ENCODE measurements at regions not wholly inside any gene's neighbourhood (a gene's known extent, or its start where the extent isn't known, plus 50 kb on each side); places are given as distances from the start of the nearest gene placed in this dataset.

- TF ChIP-seq CEBPB (IDR thresholded peaks at IDR 0.05) (no peak), TEAD4 (IDR thresholded peaks at IDR 0.05) (no peak)
Measured at GRCh38 chr18:10138719-10139118, 224.9 kb downstream of the VAPA start.

GRCh38 chr18:10139783-10140410 is 226.1 kb downstream of the VAPA start:
- TF ChIP-seq CEBPB (IDR thresholded peaks at IDR 0.05): no peak
- TF ChIP-seq YY1 (IDR thresholded peaks at IDR 0.05; ENCODE audit: low read depth): no peak
- no peak for TF ChIP-seq TAF1 (IDR thresholded peaks at IDR 0.05; ENCODE audit: low read depth)
- TF ChIP-seq FOXM1 (IDR thresholded peaks at IDR 0.05; ENCODE audit: borderline replicate concordance, low read depth): no peak
- no peak for TF ChIP-seq EGR1 (IDR thresholded peaks at IDR 0.05)
- TF ChIP-seq EP300 (IDR thresholded peaks at IDR 0.05; ENCODE audit: borderline replicate concordance): no peak

GRCh38 chr18:10140461-10141282 is 226.9 kb downstream of the VAPA start:
- no peak for TF ChIP-seq CREB1 (IDR thresholded peaks at IDR 0.05; ENCODE audit: low read depth)
- TF ChIP-seq TEAD4 (IDR thresholded peaks at IDR 0.05): no peak
- no peak for TF ChIP-seq MAX (IDR thresholded peaks at IDR 0.05)
- no peak for TF ChIP-seq EGR1 (IDR thresholded peaks at IDR 0.05)
- TF ChIP-seq ZBTB7A (IDR thresholded peaks at IDR 0.05; ENCODE audit: low read depth): no peak
- no peak for TF ChIP-seq RAD21 (IDR thresholded peaks at IDR 0.05; ENCODE audit: low read depth)

GRCh38 chr18:10141559-10141958 is 227.7 kb downstream of the VAPA start:
- no peak for TF ChIP-seq FOXM1 (IDR thresholded peaks at IDR 0.05; ENCODE audit: borderline replicate concordance, low read depth)
- TF ChIP-seq TAF1 (IDR thresholded peaks at IDR 0.05; ENCODE audit: low read depth): no peak

DNA sequence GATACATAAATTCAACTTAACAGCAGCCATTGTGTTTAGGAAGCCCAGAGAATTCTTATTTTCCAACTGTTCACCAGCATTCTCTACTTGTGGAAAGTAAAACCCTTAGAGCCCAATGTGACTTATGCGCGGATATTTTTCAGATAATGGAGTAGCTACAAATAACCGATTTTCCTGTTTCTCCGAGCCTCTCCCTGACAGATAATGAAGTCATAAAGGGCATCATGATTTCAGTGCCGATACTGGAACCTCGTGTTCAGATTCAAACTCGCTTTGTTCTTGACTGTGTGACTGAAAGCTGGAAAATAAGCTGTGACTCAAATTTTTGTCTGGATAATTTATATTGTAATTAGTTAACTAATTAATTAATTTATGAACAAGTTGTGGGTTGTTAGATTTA is 228.2 kb downstream of the VAPA start:
- TF ChIP-seq, protein P1, sequence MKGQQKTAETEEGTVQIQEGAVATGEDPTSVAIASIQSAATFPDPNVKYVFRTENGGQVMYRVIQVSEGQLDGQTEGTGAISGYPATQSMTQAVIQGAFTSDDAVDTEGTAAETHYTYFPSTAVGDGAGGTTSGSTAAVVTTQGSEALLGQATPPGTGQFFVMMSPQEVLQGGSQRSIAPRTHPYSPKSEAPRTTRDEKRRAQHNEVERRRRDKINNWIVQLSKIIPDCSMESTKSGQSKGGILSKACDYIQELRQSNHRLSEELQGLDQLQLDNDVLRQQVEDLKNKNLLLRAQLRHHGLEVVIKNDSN (IDR thresholded peaks at IDR 0.05): no peak

DNA sequence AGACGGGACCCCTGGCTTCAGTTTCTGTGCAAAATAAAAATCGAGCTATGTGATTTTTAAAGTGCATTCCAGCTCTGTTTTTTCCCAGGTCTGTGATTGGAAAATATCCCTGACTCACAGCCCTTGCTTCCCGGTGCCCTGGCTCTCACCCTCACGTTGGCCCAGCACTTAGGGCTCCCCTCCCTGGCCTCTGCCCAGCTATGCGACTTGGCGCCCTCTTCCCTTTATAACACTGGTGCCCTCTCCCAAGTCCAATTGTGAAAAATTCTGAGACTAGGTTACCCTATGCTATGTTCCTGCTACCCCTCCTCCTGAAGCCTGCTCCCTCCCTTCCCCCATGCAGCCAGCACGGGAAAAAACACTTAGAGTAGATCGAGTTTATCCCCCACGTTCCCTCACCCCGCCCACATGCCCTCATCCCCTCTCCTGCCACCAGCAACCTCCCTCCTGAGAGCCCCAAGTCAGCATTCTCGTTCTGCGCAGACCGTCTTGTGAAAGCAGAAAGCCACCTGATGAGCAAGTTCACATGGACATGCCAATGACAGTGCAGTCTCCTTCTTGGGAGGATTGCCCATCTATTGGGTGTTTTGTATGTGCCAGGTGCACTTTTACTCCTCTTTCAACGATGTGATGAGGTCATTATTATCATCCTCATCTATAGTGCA is 228.8 kb downstream of the VAPA start:
- TF ChIP-seq REST (IDR thresholded peaks at IDR 0.05; ENCODE audit: low read depth): no peak
- no peak for TF ChIP-seq TAF1 (IDR thresholded peaks at IDR 0.05; ENCODE audit: low read depth)
- no peak for TF ChIP-seq RAD21 (IDR thresholded peaks at IDR 0.05; ENCODE audit: low read depth)
- no peak for TF ChIP-seq MAX (IDR thresholded peaks at IDR 0.05)
- no peak for TF ChIP-seq YY1 (IDR thresholded peaks at IDR 0.05; ENCODE audit: low read depth)
- no peak for TF ChIP-seq FOXM1 (IDR thresholded peaks at IDR 0.05; ENCODE audit: borderline replicate concordance, low read depth)
- TF ChIP-seq, protein P1 (IDR thresholded peaks at IDR 0.05): no peak

- TF ChIP-seq, protein P1 (IDR thresholded peaks at IDR 0.05): no peak
- TF ChIP-seq REST (IDR thresholded peaks at IDR 0.05; ENCODE audit: low read depth) (no peak), YY1 (IDR thresholded peaks at IDR 0.05; ENCODE audit: low read depth) (no peak), TAF1 (IDR thresholded peaks at IDR 0.05; ENCODE audit: low read depth) (no peak), ZBTB7A (IDR thresholded peaks at IDR 0.05; ENCODE audit: low read depth) (no peak), FOXM1 (IDR thresholded peaks at IDR 0.05; ENCODE audit: borderline replicate concordance, low read depth) (no peak)
Measured at GRCh38 chr18:10143596-10143995, 229.8 kb downstream of the VAPA start.

Measured in Ishikawa (cell line).